ENCODE measurements at regions not wholly inside any gene's neighbourhood (a gene's known extent, or its start where the extent isn't known, plus 50 kb on each side); places are given as distances from the start of the nearest gene placed in this dataset.
"Not testable (repeated sequence)": the region's sequence is repeated elsewhere in the genome, so short reads cannot be mapped to it uniquely, and the experiment has no call there.

- no peak for DNase-seq (ENCODE audit: low read depth)
- no peak overlapping the region for H3K4me3 ChIP-seq (ENCODE audit: low read depth, low read length)
Observed at GRCh38 chr5:104146652-104147051, 584.1 kb upstream of the NUDT12 start.

GRCh38 chr5:104139840-104140239, 577.3 kb upstream of the NUDT12 start:
- DNase-seq (ENCODE audit: low read depth): no peak
- H3K4me3 ChIP-seq (ENCODE audit: low read depth, low read length): no peak overlapping the region

GRCh38 chr5:104130320-104130719, 567.7 kb upstream of the NUDT12 start:
- H3K4me3 ChIP-seq (ENCODE audit: low read depth, low read length): no peak overlapping the region

GRCh38 chr5:104128348-104128747, 565.8 kb upstream of the NUDT12 start:
- DNase-seq (ENCODE audit: low read depth): no peak
- no peak overlapping the region for H3K4me3 ChIP-seq (ENCODE audit: low read depth, low read length)

More at GRCh38 chr5:104130320-104130719, 567.7 kb upstream of the NUDT12 start:
- no peak for DNase-seq (ENCODE audit: low read depth)

GRCh38 chr5:104126980-104127379, 564.4 kb upstream of the NUDT12 start:
- no peak for DNase-seq (ENCODE audit: low read depth)
- no peak overlapping the region for H3K4me3 ChIP-seq (ENCODE audit: low read depth, low read length)

GRCh38 chr5:104119529-104119928, 556.9 kb upstream of the NUDT12 start:
- no peak for DNase-seq (ENCODE audit: low read depth)
- H3K4me3 ChIP-seq (ENCODE audit: low read depth, low read length): no peak overlapping the region

GRCh38 chr5:104111632-104112031, 549.0 kb upstream of the NUDT12 start:
- H3K4me3 ChIP-seq (ENCODE audit: low read depth, low read length): no peak overlapping the region
- DNase-seq (ENCODE audit: low read depth): no peak

- H3K4me3 ChIP-seq (ENCODE audit: low read depth, low read length): no peak overlapping the region
- no peak for DNase-seq (ENCODE audit: low read depth)
Observed at GRCh38 chr5:104096451-104096850, 533.9 kb upstream of the NUDT12 start.

- no peak overlapping the region for H3K4me3 ChIP-seq (ENCODE audit: low read depth, low read length)
- DNase-seq (ENCODE audit: low read depth): no peak
Observed at GRCh38 chr5:104095527-104095926, 532.9 kb upstream of the NUDT12 start.

- DNase-seq (ENCODE audit: low read depth): no peak
- no peak overlapping the region for H3K4me3 ChIP-seq (ENCODE audit: low read depth, low read length)
Observed at GRCh38 chr5:104088876-104089778, 526.5 kb upstream of the NUDT12 start.

- DNase-seq (ENCODE audit: low read depth): no peak
- no peak overlapping the region for H3K4me3 ChIP-seq (ENCODE audit: low read depth, low read length)
Observed at GRCh38 chr5:104084896-104085295, 522.3 kb upstream of the NUDT12 start.

GRCh38 chr5:104082754-104083153, 520.2 kb upstream of the NUDT12 start:
- no peak for DNase-seq (ENCODE audit: low read depth)
- H3K4me3 ChIP-seq (ENCODE audit: low read depth, low read length): no peak overlapping the region

- H3K4me3 ChIP-seq (ENCODE audit: low read depth, low read length): no peak overlapping the region
- no peak for DNase-seq (ENCODE audit: low read depth)
Observed at GRCh38 chr5:104081232-104081631, 518.6 kb upstream of the NUDT12 start.

GRCh38 chr5:104080646-104081175, 518.1 kb upstream of the NUDT12 start:
- no peak overlapping the region for H3K4me3 ChIP-seq (ENCODE audit: low read depth, low read length)
- no peak for DNase-seq (ENCODE audit: low read depth)

- not testable (repeated sequence) for H3K4me3 ChIP-seq (ENCODE audit: low read depth, low read length)
Observed at GRCh38 chr5:104079861-104080645, 517.5 kb upstream of the NUDT12 start.

GRCh38 chr5:104071887-104072286, 509.3 kb upstream of the NUDT12 start:
- no peak overlapping the region for H3K4me3 ChIP-seq (ENCODE audit: low read depth, low read length)
- no peak for DNase-seq (ENCODE audit: low read depth)

More at GRCh38 chr5:104079861-104080645, 517.5 kb upstream of the NUDT12 start:
- DNase-seq (ENCODE audit: low read depth): not testable (repeated sequence)

GRCh38 chr5:104062621-104063377, 500.2 kb upstream of the NUDT12 start:
- no peak for DNase-seq (ENCODE audit: low read depth)
- no peak overlapping the region for H3K4me3 ChIP-seq (ENCODE audit: low read depth, low read length)

- DNase-seq (ENCODE audit: low read depth): no peak
- H3K4me3 ChIP-seq (ENCODE audit: low read depth, low read length): no peak overlapping the region
Observed at GRCh38 chr5:104061707-104062106, 499.1 kb upstream of the NUDT12 start.

- no peak for DNase-seq (ENCODE audit: low read depth)
- H3K4me3 ChIP-seq (ENCODE audit: low read depth, low read length): no peak overlapping the region
Observed at GRCh38 chr5:104053353-104053649, 490.7 kb upstream of the NUDT12 start.
